GM18870 (cell line): ENCODE measurements at regions not wholly inside any gene's neighbourhood (a gene's known extent, or its start where the extent isn't known, plus 50 kb on each side); places are given as distances from the start of the nearest gene placed in this dataset.
"Not testable (repeated sequence)": the region's sequence is repeated elsewhere in the genome, so short reads cannot be mapped to it uniquely, and the experiment has no call there.

Experiments used
- ATAC-seq: cut with Tn5 transposase; IDR thresholded peaks from one replicate; pipeline ENCODE4 v1.9.1; 2021; ENCODE audit warnings: moderate library complexity; ENCODE audit not compliant: unreplicated experiment

DNA sequence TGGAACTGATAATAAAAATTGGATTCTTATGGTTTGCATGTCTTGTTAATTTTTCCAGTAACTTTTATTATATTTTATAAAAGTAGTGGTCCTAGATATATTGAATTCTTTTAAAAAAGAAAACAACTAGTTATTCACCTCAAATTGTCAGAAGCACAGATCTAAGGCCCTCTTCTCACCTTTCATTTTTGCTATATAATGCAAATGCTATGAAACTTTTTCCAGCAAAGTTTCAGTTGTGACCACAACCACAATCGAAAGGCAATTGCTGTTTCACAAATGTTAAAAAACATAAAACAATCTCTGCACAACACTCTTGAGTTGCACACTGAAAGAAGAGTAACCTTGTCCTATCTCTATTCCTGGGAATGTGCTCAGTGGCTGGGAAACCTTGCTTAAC is 479.8 kb upstream of the FLRT2 start:
- ATAC-seq = no peak

DNA sequence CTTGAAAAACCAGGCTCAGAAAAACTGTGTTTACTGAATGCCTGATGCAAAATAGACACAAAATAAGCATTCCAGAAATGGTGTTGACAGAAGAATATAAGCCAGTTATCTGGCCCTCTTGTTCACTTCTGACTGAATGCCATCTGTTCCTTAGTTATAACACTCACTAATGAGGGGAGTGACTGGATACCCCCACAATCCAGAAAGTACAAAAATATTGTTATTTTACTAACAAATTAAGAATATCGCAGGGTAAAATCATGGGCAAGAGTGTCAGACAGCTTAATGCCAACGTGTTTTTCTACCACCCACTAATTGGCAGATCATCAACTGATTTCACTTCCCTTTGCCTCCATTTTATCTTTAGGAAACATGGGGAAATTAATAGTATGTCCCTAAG is 477.3 kb upstream of the FLRT2 start:
- no peak for ATAC-seq

DNA sequence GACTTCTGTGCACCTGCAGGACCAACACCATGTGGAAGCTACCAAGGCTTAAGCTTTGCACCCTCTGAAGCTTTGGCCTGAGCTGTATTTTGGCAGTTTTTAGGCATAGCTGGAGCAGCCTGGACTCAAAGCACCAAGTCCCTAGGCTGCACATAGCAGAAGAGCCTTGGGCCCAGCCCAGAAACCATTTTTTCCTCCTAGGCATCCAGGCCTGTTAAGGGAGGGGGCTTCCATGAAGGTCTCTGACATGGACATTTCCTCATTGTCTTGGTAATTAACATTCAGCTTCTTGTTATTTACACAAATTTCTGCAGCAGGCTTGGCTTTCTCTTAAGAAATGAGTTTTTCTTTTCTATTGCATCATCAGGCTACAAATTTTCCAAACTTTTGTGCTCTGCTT is 475.8 kb upstream of the FLRT2 start:
- ATAC-seq = no peak

DNA sequence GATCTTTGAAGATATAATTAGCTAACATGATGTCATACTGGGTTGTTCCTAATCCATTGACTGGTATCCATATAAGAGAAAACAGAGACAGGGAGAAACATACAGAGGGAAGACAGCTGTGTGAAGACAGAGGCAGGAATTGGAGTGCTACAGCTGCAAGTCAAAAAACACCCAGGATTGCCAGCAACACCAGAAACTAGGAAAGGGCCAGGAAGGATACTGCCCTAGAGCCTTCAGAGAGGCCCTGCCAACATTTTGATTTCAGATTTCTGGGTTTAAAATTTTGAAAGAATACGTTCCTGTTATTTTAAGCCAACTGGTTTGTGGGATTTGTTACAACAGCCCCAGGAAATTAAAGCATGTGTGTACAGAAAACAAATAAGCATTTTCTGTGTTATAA is 473.7 kb upstream of the FLRT2 start:
- no peak for ATAC-seq

DNA sequence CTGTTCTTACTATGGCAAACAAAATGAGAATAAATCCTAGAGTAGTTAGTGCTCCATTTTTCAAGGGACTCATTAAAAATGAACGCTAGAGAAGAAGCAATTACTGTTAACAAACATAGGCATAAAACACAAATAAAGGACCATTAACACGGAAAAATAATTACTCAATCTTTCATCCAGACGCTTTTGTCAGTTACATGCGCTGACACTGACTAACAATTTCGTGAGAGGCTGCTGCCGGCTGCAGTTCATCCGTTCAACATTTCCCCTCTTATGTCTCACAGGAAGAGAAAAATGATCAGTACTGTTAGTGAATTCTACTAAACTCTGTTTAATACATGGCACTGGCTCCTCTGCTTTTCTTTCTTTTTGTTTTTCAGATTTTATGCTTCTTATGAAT is 472.7 kb upstream of the FLRT2 start:
- no peak for ATAC-seq

DNA sequence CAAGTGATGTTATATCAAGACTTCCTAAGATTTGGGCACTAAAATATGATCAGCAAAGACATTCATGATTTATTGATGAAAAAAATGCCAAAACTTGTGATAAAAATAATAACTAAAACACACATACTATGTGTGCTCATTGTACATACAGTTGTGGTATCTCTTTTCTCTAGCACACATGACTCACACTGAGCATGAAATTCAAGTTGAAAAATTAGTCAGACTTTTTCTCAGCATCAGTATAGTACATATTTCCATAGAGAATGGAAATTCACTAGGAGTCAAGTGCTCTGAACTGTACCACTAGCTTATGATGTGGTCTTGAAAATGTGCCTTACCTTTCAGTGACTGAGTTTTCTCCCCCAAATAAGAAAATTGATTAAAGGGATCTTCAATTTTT is 471.8 kb upstream of the FLRT2 start:
- no peak for ATAC-seq

DNA sequence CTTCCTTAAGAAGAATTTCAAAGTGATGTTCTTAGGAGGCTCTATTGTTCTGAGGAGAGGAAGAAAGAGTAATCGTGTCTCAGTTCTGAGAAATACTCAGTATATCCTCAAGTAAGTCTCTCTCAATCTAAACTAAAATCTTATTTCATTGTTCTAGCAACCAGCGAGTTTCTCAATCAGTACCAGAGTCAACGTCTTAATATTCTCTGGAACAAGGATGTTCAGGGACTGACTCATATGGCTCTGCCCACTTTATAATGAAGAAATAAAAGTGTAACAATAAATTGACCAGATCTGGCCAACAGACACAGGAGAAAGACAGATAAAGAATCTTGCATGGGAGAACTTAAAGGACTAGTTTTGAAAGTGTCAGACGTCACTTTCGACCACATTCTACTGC is 469.8 kb upstream of the FLRT2 start:
- no peak for ATAC-seq

DNA sequence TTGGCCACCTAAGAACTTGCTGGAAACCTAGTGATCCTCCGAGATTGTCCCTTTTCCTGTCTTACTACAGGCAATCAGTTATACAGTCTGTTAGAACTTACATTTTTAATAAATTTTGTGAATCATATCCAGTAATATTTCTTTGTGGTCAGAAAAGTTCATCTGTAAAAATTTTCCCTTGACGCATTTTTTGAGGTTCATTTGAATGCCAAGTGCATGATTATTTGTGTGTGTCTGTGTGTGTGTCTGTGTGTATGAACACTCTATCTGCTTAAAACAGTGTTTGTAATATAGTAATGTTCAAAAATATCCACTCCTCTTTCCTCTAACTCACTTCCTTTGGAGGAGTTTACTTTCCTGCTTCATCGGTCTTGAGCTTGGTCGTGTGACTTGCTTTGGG is 468.7 kb upstream of the FLRT2 start:
- ATAC-seq = no peak

DNA sequence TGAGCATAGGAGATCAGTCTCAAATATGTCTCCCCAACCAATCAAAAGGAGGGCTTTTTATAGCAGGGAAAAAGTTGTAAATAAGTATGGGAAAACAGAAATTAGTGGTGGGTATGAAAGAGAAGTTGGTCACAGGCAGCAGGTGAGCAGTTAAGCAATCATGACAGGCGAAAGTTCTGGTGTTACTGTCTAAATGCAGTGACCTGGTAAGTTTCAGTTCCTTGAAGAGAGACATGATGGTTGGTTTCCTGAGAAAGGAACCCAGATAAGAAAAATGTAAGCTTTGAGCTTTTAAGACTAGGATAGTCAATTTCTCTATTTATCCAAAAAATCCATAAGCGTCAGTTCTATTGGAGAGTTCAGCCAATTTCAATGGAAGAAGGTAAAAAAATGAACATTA is 466.2 kb upstream of the FLRT2 start:
- no peak for ATAC-seq

DNA sequence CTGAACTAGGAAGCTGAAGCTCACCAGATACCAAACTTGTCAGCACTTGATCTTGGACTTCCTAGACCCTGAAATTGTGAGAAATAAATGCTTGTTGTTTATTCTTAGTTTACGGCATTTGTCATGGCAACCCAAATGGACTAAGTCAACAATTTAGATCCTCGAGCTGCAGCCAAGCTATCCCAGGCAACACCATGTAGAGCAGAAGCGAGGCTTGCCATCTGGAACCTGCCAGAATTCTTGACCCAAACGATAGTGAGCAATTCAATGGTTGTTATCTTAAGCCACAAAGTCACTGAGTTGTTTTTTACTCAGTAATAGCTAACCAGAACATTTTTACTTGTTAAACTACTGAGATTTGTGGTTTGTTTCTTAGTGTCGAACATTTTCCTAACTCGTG is 458.5 kb upstream of the FLRT2 start:
- ATAC-seq = no peak

DNA sequence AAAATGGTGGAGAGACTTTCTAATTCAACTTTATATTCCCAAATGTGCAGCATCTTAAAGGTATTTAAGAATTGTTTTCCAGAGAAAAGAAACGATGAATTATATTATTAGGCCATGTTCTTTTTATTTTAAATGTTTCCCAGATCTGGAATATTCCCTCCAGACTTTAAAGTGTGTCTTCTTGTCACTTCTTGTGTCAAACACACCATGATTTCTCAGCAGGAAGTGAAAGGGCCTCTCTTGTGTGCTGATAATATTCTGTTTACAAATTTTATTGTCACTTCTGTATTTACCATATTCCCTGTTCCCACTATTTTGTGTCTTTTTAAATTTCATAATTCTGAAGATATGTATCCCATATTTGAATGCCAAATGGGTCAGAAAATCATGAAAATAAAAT is 455.0 kb upstream of the FLRT2 start:
- no peak for ATAC-seq

DNA sequence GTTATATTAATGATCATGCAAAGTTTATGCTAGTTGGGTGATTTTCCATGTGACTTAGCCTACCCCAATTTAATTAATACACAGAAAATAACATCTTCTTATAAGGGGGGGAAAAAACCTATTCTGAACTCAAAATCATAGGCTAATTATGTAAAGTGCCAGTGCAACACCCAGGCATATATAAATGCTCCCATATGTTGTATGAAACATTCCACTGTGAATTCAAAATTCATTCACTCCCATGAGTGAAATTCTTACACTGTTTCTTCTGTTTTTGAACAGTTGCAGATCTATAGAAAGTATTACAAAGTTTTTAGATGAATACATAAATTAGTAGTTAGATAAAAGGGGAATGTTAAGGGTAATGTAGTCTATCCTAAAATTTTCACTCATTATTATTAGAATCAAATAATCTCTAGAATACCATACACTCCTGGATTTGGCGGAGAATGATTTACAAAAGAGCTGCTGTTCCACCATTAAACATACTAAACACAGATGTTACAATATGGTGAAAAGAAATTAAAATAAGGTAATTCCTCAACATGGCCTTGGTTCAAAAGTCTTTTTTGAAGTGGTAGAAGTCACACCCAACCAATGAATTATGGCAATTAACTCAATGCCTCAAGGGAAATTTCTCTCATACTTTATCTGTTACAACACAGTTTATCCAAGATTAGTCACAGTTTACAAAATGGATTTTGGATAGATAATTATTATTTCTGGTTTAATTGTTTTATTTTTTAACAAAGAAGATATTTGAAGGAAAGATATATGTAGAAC is 454.1 kb upstream of the FLRT2 start:
- ATAC-seq = no peak

DNA sequence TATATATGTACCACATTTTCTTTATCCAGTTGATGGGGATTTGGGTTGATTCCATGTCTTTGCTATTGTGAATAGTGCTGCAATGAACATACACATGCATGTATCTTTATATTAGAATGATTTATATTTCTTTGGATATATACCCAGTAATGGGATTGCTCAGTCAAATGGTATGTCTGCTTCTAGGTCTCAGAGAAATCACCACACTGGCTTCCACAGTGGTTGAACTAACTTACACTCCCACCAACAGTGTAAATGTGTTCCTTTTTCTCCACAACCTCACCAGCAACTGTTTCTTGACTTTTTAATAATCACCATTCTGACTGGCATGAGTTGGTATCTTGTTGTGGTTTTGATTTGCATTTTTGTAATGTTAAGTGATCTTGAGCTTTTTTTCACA is 452.2 kb upstream of the FLRT2 start:
- not testable (repeated sequence) for ATAC-seq

DNA sequence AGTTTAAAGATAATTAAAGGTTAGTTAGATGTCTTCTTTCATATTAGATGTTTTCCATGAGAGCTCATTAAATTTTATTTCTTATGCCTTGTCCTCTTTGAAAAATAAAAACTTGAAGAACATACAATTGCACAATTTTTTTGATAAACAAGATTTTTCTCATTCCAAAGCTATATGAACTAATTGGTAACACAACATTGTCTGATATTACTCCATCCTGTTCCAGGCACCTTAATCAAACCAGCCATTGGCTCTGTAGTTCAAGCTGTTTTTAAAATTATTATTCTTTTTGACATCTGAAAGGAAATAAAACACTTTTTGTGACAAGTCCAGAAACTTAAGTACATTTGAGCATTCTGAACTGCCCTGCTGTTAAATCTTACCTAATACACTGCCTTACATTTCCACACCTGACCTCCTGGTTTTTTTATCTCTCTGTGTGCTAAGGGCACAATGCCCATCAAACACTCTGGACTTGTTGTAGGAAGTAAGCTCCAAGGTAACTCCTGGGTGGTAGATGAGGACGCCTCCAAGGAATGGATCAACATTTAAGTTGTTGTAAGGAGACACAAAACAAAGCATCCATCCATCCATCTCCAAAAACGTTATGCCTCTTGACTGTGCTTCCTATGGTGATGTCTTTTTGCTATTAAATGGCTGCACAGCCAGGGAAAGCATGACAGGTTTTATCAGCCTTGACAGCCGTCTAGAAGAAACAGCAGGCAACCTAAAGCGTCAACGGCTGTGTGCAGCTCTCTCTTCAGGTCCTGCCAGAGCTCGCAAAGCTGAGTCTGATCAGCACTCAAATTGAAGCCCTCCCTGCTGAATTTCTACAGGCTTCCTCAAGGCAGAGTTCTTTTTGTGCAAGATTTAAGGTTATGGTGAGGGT is 449.9 kb upstream of the FLRT2 start:
- ATAC-seq = no peak

DNA sequence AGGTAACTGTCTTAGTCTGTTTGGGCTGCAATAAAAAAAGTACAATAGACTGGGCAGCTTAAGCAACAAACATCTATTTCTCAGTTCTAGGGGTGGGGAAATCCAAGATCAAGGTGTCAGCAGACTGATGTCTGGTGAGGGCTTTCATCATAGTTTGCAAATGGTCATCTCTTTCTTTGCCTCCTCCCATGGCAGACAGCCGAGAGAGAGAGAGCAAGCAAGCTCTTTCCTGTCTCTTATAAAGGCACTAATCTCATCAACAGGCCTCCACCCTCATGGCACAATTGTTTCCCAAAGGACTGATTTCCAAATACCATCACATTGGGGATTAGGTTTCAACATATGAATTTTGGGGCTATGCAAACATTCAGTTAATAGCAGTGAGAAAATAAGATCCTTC is 445.6 kb upstream of the FLRT2 start:
- no peak for ATAC-seq

DNA sequence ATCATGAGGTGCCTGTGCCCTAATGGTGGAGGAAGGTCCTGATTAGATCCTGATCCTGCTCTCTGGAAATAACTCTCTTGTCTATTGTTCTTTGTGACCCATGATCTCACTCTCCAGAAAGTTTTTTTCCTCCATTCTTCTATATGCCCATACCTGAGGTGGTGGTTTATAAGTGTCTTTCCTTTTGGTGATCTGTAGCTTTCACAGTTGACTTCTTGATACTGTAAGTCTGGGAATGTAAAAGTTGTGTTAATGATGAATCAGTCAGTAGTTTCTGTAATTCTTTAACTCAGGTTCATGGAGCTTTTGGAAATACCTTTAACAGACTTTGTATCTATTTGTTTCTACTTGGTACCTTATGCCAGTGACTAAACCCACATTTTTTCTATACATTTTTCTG is 444.0 kb upstream of the FLRT2 start:
- no peak for ATAC-seq

DNA sequence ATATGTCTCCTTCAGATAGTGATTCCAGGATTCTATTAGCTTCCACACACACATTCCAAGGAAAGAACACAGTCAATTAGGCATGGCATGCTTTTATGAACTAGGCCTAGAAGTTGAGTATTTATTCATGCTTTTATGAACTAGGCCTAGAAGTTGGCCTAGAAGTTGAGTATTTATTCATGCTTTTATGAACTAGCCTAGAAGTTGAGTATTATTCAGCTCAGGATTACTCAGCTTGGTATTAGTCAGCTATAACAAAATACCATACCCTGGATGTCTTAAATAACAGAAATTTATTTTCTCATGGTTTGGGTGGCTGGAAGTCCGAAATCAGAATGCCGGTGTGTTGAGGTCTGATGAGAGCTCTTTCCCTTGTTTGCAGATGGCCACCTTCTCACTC is 442.7 kb upstream of the FLRT2 start:
- no peak for ATAC-seq

DNA sequence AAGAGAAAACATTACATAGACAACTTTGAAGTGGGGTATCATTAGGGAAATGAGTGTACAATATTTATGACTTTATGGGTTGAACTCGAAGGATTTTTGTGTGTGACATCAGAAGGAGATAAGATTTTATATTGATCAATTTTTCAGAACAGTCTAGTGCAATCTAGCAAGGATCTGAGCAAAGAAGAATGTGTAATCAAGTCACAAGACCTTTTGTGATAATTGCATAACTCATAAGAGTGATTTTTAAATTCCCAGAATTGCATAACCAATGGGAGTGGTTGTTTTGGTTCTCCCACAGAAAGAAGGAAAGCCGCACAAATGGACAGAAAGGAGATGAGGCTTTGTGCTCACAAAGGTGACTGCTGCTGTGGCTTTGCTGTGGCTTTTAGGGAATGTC is 441.8 kb upstream of the FLRT2 start:
- no peak for ATAC-seq

DNA sequence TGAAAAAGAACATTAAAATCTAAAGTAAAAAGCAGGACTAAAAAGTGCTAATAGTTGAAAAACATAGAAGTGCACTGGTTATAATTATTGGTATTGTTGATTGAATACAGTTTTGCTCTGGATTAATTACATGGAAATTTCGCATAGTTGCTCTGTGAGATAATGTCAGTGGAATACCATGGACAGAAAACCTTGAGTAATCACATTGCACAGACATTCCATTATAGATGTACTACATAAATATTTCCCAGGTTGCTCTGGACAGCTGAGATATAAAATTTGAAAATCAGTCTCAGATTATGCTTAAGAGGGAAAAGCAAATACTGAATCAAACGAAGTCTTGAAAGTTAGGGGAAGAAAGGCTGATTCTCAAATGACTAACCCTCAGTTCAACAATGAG is 439.3 kb upstream of the FLRT2 start:
- ATAC-seq = no peak

DNA sequence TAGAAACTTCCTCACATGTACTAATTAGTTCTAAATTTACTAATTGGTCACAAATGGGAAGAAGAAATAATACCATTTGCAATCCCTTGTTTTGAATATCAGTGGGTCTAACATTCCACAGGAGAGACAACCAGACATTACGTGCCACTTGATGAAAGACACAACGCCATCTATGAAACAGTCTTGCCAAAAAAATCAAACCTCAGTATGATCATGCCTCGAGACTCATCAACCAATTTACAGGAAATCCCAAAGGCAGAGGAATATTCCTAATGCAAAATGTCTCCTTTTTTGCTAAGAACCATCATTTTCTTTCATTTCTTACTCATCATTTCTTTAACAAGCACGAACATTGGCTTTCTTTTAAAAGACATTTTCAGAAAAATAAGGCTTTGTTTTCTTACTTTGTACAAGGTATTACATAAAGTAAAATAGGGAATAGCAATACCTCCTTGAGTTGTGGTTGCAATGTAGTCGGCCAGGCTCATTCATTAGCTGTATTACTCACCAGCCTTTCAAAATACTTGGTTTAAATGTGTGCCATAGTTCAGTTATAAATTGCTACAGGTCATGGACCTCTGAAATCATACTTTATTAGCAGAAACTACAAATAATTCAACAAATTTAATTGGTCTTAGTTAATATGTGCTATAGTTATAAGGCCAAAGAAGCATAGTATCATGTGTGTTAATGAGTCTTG is 436.2 kb upstream of the FLRT2 start:
- ATAC-seq = no peak

DNA sequence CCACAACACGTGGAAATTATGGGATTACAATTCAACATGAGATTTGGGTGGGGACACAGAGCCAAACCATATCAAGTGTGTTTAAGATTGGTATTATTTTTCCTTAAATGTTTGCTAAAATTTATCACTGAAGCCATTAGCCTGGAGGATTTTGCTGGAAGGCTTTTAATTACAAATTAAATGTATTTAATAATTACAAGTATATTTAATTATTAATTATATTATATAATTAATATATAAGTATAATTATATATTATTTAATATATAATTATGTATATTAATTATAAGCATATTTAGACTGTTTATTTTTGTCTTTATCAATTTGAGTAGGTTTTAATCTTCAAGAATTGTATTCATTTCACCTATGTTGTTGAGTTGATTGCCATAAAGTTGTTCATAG is 427.4 kb upstream of the FLRT2 start:
- no peak for ATAC-seq

DNA sequence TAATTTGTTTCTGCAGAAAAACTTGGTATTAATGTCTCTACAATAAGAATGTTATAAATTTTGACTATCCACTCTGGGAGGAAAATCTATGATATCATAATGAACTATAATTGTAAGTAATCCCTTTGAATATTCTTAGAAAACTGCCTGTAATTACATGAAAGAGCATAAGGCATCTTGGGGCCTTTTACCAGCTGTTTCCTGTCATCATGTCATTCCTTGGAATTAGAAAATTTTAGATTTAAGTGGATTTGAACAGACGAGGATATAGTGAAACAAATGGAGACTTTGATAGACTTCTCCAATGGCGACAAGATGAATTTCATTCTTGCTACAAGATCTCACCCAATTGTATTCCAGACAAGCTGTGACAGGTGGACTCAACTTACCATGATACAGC is 423.4 kb upstream of the FLRT2 start:
- no peak for ATAC-seq
